Hepatocyte (in vitro differentiated cells): ENCODE measurements at regions not wholly inside any gene's neighbourhood (a gene's known extent, or its start where the extent isn't known, plus 50 kb on each side); places are given as distances from the start of the nearest gene placed in this dataset.

Source experiments
- EZH2 ChIP-seq: fragments of 200-600 bp; sonication (generic); IDR thresholded peaks from 2 replicates; pipeline ENCODE4 v1.6.1; 2016; ENCODE audit warnings: antibody characterized with exemption, mild to moderate bottlenecking, borderline replicate concordance
- TF ChIP-seq, protein P1 (sequence below): fragments of 200-600 bp; sonication (generic); IDR thresholded peaks from 2 replicates; pipeline ENCODE4 v1.5.1; 2016; ENCODE audit warnings: antibody characterized with exemption, mild to moderate bottlenecking; ENCODE audit not compliant: poor library complexity

DNA sequence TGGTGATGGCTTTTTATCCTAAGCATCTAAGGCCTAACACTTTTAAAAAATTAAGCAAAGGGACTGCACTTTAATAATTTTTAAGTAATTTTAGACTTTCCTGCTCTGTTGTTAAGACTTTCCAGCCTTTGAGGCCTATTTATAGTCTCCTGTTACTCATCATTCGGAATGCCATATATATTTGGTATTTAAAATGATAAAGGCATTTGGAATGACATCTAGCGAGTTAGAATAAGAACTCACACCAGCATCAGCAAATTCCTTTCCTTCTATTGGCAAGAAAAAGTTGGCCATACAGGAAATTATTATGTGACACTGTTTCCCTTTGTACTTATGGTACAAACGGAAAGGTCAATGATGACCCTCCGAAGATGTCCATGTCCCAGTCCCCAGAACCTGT lies 88.1 kb upstream of the STMND1 start:
- TF ChIP-seq, protein P1, sequence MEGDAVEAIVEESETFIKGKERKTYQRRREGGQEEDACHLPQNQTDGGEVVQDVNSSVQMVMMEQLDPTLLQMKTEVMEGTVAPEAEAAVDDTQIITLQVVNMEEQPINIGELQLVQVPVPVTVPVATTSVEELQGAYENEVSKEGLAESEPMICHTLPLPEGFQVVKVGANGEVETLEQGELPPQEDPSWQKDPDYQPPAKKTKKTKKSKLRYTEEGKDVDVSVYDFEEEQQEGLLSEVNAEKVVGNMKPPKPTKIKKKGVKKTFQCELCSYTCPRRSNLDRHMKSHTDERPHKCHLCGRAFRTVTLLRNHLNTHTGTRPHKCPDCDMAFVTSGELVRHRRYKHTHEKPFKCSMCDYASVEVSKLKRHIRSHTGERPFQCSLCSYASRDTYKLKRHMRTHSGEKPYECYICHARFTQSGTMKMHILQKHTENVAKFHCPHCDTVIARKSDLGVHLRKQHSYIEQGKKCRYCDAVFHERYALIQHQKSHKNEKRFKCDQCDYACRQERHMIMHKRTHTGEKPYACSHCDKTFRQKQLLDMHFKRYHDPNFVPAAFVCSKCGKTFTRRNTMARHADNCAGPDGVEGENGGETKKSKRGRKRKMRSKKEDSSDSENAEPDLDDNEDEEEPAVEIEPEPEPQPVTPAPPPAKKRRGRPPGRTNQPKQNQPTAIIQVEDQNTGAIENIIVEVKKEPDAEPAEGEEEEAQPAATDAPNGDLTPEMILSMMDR = no peak
- TF ChIP-seq EZH2 = no peak
